Astrocyte of the cerebellum (primary cell): ENCODE measurements at regions not wholly inside any gene's neighbourhood (a gene's known extent, or its start where the extent isn't known, plus 50 kb on each side); places are given as distances from the start of the nearest gene placed in this dataset.

Source experiments
- DNase-seq: peaks from one replicate; pipeline ENCODE4 v3.0.0-alpha.2; 2011; ENCODE audit warnings: low read depth
- H3K4me3 ChIP-seq: 2 replicates; pipeline ENCODE4 v1.5.1; 2011; ENCODE audit warnings: mild to moderate bottlenecking, low read depth, low read length, moderate library complexity
- CTCF ChIP-seq: IDR thresholded peaks from 2 replicates; pipeline ENCODE4 v1.5.1; 2012; ENCODE audit warnings: low read length, low read depth, moderate library complexity, mild to moderate bottlenecking; ENCODE audit errors: missing control alignments
- in situ Hi-C: cut with HindIII; loops from 2 replicates; pipeline ENCODE4 v1.10.0; 2017; ENCODE audit warnings: low sequenced_read_pairs

GRCh38 chr7:153004341-153004740 lies 244.8 kb downstream of the ACTR3B start:
- no peak for DNase-seq
- no peak for TF ChIP-seq CTCF
- in situ Hi-C loops, result no loop called here
- no peak overlapping the region for H3K4me3 ChIP-seq

GRCh38 chr7:153005750-153006435 lies 246.3 kb downstream of the ACTR3B start:
- in situ Hi-C loops, result no loop called here

GRCh38 chr7:153006452-153006851 lies 246.9 kb downstream of the ACTR3B start:
- in situ Hi-C loops, result no loop called here
- no peak for DNase-seq
- TF ChIP-seq CTCF, result no peak
- no peak overlapping the region for H3K4me3 ChIP-seq

More at GRCh38 chr7:153005750-153006435, 246.3 kb downstream of the ACTR3B start:
- no peak for DNase-seq
- TF ChIP-seq CTCF, result no peak
- no peak overlapping the region for H3K4me3 ChIP-seq

GRCh38 chr7:153006911-153007310 lies 247.4 kb downstream of the ACTR3B start:
- no peak for DNase-seq
- H3K4me3 ChIP-seq, result no peak overlapping the region
- no peak for TF ChIP-seq CTCF
- in situ Hi-C loops, result no loop called here

- in situ Hi-C loops, result no loop called here
- no peak for DNase-seq
- TF ChIP-seq CTCF, result no peak
- H3K4me3 ChIP-seq, result no peak overlapping the region
Measured at GRCh38 chr7:153010416-153010815, 250.9 kb downstream of the ACTR3B start.

- no peak overlapping the region for H3K4me3 ChIP-seq
- no peak for DNase-seq
- no peak for TF ChIP-seq CTCF
- in situ Hi-C loops, result no loop called here
Measured at GRCh38 chr7:153012203-153012602, 252.7 kb downstream of the ACTR3B start.

GRCh38 chr7:153017223-153017622 lies 257.7 kb downstream of the ACTR3B start:
- no peak for TF ChIP-seq CTCF
- in situ Hi-C loops, result no loop called here
- no peak for DNase-seq
- H3K4me3 ChIP-seq, result no peak overlapping the region
